Prostate gland (tissue), 2 donors: ENCODE measurements at regions not wholly inside any gene's neighbourhood (a gene's known extent, or its start where the extent isn't known, plus 50 kb on each side); places are given as distances from the start of the nearest gene placed in this dataset.

ENCODE experiments used
- CTCF ChIP-seq, 4 experiments: fragments of 200-600 bp in 2 of 4; fragments of 450-650 bp in 2 of 4; sonication (generic) in 2 of 4; IDR thresholded peaks; 1 replicate in 3 of 4; 2 replicates in 1 of 4; pipeline ENCODE4 v1.5.1; 2016 to 2019; ENCODE audit warnings: antibody characterized with exemption in 4 of 4, mild to moderate bottlenecking in 2 of 4, moderate library complexity in 2 of 4
- POLR2A ChIP-seq: fragments of 450-650 bp; IDR thresholded peaks from one replicate; pipeline ENCODE4 v1.6.1; 2016; ENCODE audit warnings: antibody characterized with exemption, mild to moderate bottlenecking

- TF ChIP-seq CTCF (IDR thresholded peaks at IDR 0.05) (no peak), POLR2A (no peak)
These were observed 60.9 kb upstream of the ARL8B start for GRCh38 chr3:5061218-5061569.
